GM23338 (cell line): ENCODE measurements at regions not wholly inside any gene's neighbourhood (a gene's known extent, or its start where the extent isn't known, plus 50 kb on each side); places are given as distances from the start of the nearest gene placed in this dataset.

Experiments
- EZH2 ChIP-seq: fragments of 200-600 bp; sonication (generic); IDR thresholded peaks from one replicate; pipeline ENCODE4 v1.8.0; 2017; ENCODE audit warnings: antibody characterized with exemption, mild to moderate bottlenecking, low read depth; ENCODE audit not compliant: unreplicated experiment
- JUNB ChIP-seq: IDR thresholded peaks from one replicate; pipeline ENCODE4 v1.6.1; 2016; ENCODE audit warnings: antibody characterized with exemption; ENCODE audit not compliant: unreplicated experiment
- POLR2AphosphoS5 ChIP-seq: IDR thresholded peaks from 2 replicates; pipeline ENCODE4 v1.6.1; 2016; ENCODE audit warnings: antibody characterized with exemption, low read depth
- TF ChIP-seq, protein P1 (sequence below): fragments of 250-450 bp; sonication (Bioruptor Pico); IDR thresholded peaks from 2 replicates; pipeline ENCODE4 v1.5.0; 2020; ENCODE audit warnings: mild to moderate bottlenecking, moderate library complexity
- TF ChIP-seq, protein P2 (sequence below): IDR thresholded peaks from 2 replicates; pipeline ENCODE4 v1.6.1; 2016; ENCODE audit warnings: antibody characterized with exemption
- TF ChIP-seq, protein P3 (sequence below), 2 experiments: fragments of 200-600 bp in 1 of 2; sonication (generic) in 1 of 2; conservative IDR thresholded peaks; 2 replicates each; pipeline versions ENCODE4 v1.5.1 to v1.6.1; 2016 to 2017; ENCODE audit warnings: antibody characterized with exemption in 2 of 2, low read depth in 2 of 2, mild to moderate bottlenecking in 2 of 2, moderate library complexity in 1 of 2

DNA sequence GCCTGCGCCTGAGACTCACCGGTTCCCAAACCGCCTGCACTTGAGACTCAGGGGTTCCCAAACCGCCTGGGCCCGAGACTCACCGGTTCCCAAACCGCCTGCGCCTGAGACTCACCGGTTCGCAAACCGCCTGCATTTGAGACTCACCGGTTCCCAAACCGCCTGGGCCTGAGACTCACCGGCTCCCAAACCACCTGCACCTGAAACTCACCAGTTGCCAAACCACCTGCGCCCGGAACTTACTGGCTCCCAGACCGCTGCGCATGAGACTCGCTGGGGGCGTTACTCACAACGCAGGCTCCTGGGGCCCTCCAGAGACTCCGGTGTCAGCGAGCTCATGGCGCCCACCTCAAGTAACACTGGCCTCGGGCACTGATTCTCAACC, 90.2 kb downstream of the DACT2 start (continued):
- TF ChIP-seq, protein P1, sequence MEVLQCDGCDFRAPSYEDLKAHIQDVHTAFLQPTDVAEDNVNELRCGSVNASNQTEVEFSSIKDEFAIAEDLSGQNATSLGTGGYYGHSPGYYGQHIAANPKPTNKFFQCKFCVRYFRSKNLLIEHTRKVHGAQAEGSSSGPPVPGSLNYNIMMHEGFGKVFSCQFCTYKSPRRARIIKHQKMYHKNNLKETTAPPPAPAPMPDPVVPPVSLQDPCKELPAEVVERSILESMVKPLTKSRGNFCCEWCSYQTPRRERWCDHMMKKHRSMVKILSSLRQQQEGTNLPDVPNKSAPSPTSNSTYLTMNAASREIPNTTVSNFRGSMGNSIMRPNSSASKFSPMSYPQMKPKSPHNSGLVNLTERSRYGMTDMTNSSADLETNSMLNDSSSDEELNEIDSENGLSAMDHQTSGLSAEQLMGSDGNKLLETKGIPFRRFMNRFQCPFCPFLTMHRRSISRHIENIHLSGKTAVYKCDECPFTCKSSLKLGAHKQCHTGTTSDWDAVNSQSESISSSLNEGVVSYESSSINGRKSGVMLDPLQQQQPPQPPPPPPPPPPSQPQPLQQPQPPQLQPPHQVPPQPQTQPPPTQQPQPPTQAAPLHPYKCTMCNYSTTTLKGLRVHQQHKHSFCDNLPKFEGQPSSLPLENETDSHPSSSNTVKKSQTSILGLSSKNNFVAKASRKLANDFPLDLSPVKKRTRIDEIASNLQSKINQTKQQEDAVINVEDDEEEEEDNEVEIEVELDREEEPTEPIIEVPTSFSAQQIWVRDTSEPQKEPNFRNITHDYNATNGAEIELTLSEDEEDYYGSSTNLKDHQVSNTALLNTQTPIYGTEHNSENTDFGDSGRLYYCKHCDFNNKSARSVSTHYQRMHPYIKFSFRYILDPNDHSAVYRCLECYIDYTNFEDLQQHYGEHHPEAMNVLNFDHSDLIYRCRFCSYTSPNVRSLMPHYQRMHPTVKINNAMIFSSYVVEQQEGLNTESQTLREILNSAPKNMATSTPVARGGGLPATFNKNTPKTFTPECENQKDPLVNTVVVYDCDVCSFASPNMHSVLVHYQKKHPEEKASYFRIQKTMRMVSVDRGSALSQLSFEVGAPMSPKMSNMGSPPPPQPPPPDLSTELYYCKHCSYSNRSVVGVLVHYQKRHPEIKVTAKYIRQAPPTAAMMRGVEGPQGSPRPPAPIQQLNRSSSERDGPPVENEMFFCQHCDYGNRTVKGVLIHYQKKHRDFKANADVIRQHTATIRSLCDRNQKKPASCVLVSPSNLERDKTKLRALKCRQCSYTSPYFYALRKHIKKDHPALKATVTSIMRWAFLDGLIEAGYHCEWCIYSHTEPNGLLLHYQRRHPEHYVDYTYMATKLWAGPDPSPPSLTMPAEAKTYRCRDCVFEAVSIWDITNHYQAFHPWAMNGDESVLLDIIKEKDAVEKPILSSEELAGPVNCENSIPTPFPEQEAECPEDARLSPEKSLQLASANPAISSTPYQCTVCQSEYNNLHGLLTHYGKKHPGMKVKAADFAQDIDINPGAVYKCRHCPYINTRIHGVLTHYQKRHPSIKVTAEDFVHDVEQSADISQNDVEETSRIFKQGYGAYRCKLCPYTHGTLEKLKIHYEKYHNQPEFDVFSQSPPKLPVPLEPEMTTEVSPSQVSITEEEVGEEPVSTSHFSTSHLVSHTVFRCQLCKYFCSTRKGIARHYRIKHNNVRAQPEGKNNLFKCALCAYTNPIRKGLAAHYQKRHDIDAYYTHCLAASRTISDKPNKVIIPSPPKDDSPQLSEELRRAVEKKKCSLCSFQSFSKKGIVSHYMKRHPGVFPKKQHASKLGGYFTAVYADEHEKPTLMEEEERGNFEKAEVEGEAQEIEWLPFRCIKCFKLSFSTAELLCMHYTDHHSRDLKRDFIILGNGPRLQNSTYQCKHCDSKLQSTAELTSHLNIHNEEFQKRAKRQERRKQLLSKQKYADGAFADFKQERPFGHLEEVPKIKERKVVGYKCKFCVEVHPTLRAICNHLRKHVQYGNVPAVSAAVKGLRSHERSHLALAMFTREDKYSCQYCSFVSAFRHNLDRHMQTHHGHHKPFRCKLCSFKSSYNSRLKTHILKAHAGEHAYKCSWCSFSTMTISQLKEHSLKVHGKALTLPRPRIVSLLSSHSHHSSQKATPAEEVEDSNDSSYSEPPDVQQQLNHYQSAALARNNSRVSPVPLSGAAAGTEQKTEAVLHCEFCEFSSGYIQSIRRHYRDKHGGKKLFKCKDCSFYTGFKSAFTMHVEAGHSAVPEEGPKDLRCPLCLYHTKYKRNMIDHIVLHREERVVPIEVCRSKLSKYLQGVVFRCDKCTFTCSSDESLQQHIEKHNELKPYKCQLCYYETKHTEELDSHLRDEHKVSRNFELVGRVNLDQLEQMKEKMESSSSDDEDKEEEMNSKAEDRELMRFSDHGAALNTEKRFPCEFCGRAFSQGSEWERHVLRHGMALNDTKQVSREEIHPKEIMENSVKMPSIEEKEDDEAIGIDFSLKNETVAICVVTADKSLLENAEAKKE (CRISPR knock-in tag), result no peak
- TF ChIP-seq, protein P2, sequence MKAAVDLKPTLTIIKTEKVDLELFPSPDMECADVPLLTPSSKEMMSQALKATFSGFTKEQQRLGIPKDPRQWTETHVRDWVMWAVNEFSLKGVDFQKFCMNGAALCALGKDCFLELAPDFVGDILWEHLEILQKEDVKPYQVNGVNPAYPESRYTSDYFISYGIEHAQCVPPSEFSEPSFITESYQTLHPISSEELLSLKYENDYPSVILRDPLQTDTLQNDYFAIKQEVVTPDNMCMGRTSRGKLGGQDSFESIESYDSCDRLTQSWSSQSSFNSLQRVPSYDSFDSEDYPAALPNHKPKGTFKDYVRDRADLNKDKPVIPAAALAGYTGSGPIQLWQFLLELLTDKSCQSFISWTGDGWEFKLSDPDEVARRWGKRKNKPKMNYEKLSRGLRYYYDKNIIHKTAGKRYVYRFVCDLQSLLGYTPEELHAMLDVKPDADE, result no peak
- TF ChIP-seq POLR2AphosphoS5 (no peak), JUNB (no peak), EZH2 (no peak)
- TF ChIP-seq, protein P3, sequence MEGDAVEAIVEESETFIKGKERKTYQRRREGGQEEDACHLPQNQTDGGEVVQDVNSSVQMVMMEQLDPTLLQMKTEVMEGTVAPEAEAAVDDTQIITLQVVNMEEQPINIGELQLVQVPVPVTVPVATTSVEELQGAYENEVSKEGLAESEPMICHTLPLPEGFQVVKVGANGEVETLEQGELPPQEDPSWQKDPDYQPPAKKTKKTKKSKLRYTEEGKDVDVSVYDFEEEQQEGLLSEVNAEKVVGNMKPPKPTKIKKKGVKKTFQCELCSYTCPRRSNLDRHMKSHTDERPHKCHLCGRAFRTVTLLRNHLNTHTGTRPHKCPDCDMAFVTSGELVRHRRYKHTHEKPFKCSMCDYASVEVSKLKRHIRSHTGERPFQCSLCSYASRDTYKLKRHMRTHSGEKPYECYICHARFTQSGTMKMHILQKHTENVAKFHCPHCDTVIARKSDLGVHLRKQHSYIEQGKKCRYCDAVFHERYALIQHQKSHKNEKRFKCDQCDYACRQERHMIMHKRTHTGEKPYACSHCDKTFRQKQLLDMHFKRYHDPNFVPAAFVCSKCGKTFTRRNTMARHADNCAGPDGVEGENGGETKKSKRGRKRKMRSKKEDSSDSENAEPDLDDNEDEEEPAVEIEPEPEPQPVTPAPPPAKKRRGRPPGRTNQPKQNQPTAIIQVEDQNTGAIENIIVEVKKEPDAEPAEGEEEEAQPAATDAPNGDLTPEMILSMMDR (conservative IDR thresholded peaks at IDR 0.05; ENCODE audit: low read depth in 2 of 2), result no peak
